ENCODE measurements at regions not wholly inside any gene's neighbourhood (a gene's known extent, or its start where the extent isn't known, plus 50 kb on each side); places are given as distances from the start of the nearest gene placed in this dataset.

- no peak for DNase-seq
Observed at GRCh38 chr4:124593494-124593893, 119.0 kb downstream of the ANKRD50 start.

- no peak for DNase-seq
Observed at GRCh38 chr4:124594945-124595344, 117.6 kb downstream of the ANKRD50 start.

- DNase-seq = no peak
Observed at GRCh38 chr4:124596816-124597215, 115.7 kb downstream of the ANKRD50 start.

DNA sequence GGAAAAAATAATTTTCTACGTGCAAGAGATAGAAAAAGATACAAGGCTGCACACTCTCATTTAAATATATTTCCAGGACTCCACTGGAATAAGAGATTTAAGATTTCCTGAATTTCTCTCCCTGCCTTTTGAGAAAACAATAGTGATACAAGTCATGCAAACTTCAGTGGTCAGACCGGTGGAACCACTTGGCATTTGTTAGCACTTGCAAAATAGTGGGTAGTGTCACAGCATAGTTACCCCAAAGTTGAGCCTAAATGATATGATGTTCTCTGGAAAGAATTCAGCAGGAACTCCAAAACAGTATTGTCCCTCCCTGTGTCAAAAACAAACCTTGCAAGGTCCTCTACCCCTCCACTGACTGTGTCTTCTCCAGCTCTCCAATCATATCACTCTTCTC lies 102.3 kb downstream of the ANKRD50 start:
- no peak for DNase-seq
